Cardiac fibroblast (primary cell): ENCODE measurements at regions not wholly inside any gene's neighbourhood (a gene's known extent, or its start where the extent isn't known, plus 50 kb on each side); places are given as distances from the start of the nearest gene placed in this dataset.

ENCODE experiments used
- DNase-seq, 2 donors: peaks; one replicate each; pipeline versions ENCODE4 v3.0.0 to v3.0.0-alpha.2; 2010; ENCODE audit warnings: low read depth in 2 of 2
- H3K4me3 ChIP-seq, 2 donors: replicated peaks in 1 of 2; 1 replicate in 1 of 2; 2 replicates in 1 of 2; pipeline ENCODE4 v1.5.1; 2011; ENCODE audit warnings: low read depth in 2 of 2, low read length in 2 of 2, mild to moderate bottlenecking in 2 of 2, moderate library complexity in 1 of 2
- CTCF ChIP-seq: IDR thresholded peaks from one replicate; pipeline ENCODE4 v1.5.1; 2011; ENCODE audit warnings: low read depth, mild to moderate bottlenecking, low read length, inconsistent platforms

GRCh38 chr2:187842315-187842714 is 288.1 kb upstream of the TFPI start:
- no peak overlapping the region for H3K4me3 ChIP-seq
- DNase-seq: no peak
- no peak for TF ChIP-seq CTCF

- TF ChIP-seq CTCF: peak; percentile 54
- no peak overlapping the region for H3K4me3 ChIP-seq
- DNase-seq: peak; percentile 85 to 87
Observed at GRCh38 chr2:187842978-187843847, 289.0 kb upstream of the TFPI start.

- DNase-seq: no peak
- H3K4me3 ChIP-seq: no peak overlapping the region
- no peak for TF ChIP-seq CTCF
Observed at GRCh38 chr2:187847245-187848208, 293.3 kb upstream of the TFPI start.

GRCh38 chr2:187851955-187852561 is 297.8 kb upstream of the TFPI start:
- TF ChIP-seq CTCF: no peak
- no peak for DNase-seq
- no peak overlapping the region for H3K4me3 ChIP-seq

- no peak overlapping the region for H3K4me3 ChIP-seq
Observed at GRCh38 chr2:187853381-187853791, 299.2 kb upstream of the TFPI start.

More at GRCh38 chr2:187853381-187853791, 299.2 kb upstream of the TFPI start:
- no peak for TF ChIP-seq CTCF
- DNase-seq: no peak
